Stimulated activated CD4-positive, alpha-beta T cell treated with anti-CD3 and anti-CD28 coated beads, Interleukin-1b, Interleukin-23, amount 100 ng/mL, for 1 hour (primary cell): ENCODE measurements at regions not wholly inside any gene's neighbourhood (a gene's known extent, or its start where the extent isn't known, plus 50 kb on each side); places are given as distances from the start of the nearest gene placed in this dataset.

Source experiments
- DNase-seq, 2 donors: peaks; one replicate each; pipeline ENCODE4 v3.0.0-alpha.2; 2020; ENCODE audit warnings: low read depth in 2 of 2

DNA sequence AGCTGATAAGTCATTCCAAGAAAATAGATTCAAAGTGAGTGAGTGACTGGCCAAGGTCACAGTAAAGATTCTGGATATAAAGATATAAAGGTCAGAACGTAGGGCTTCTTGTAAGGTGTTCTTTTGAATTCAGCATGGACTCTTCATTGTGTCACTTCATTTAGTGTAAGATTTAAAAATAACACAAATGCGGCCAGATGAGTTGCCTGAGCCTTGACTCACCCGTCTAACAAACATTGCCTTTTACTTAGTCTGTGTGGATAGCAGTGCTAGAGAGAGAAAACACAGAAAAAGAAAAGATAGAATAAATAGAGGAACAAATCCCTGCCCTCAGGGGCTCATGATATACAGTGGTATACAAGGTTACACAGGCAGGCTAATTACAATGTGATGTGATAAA is 223.4 kb downstream of the PLPP3 start:
- no peak for DNase-seq

DNA sequence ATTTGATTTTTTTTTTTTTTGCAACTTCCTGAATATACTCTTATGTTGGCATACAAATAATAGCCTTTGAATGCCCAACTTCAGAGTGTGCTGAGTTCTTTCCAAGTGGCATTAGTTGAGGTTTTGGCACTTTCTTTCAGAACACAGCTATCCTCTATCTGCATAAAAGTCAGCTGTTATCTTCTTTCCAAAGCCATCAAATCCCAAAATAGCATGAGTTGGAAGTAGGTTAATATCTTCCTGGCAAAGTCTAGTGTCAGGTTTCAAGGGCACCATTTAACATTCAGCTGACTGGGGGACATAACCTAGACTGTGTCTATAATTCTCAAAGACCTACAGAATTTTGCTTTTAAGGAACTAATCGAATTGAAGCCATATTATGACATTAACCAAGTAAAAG is 223.9 kb downstream of the PLPP3 start:
- DNase-seq: no peak

DNA sequence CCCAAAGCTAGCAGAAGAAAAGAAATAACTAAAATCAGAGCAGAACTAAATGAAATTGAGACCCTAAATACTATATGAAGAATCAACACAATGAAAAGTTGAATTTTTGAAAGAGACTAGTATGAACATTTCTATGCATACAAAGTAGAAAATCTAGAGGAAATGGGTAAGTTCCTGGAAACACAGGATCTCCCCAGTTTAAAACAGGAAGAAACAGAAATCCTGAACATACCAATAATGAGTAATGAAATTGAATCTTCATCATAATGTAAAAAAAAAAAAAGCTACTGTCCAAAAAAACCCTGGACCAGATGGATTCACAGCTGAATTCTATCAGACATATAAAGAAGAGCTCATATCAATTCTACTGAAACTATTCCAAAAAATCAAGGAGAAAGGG is 233.5 kb downstream of the PLPP3 start:
- no peak for DNase-seq

DNA sequence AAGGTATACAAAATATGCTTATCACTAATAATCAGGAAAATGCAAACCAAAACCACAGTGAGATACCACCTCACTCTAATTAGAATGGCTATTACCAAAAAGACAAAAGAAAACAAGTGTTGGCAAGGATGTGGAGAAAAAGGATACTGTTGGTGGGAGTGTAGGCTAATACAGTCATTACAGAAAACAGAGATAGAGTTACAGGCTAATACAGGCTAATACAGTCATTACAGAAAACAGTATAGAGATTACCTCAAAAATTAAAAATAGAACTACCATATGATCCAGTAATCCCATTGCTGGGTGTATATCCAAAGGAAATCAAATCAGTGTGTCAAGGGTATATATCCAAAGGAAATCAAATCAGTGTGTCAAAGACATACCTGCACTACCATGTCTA is 238.4 kb downstream of the PLPP3 start:
- DNase-seq: no peak

DNA sequence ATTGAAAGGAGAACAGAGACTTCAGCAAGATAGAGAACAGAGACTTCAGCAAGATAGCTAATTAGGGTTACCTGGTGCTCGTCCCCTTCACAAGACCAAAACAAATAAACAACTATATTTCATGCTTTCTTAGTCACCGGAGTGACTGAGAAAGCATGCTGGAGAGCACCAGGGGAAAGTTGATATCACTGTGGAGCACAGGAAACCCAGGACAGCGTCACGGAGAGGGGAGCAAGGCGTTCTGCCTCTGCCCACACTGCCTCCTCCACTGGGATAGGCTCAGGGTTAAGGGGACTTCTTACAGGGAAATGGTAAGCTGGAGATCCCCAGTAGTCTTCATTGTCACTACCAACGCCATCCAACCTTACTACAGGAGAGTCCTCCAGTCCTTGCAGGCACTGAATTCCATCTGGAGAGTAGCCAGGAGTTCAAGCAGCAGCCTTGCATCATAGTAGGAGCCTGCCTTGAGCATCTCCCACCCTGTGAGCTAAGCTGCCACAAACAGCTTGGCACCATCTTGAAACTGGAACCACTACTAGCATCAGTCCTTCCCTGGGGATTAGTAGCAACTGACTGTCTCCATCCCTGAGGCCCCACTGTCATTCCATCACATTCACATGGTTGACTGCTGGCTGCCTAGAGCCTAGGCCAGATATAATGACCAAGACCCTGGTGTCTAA is 239.4 kb downstream of the PLPP3 start:
- no peak for DNase-seq

DNA sequence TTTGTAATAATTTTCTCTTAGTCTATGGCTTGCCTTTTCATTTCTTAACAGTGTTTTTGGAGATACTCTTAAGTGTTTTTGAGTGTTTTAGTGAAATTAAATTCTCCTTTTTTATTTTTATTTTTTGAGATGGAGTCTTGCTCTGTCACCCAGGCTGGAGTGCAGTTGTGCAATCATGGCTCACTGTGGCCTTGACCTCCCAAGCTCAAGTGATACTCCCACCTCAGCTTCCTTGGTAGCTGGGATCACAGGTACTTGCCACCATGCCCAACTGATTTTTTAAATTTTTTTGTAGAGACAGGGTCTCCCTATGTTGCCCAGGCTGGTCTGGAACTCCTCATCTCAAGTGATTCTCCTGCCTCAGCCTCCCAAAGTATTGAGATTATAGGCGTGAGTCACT is 240.3 kb downstream of the PLPP3 start:
- DNase-seq: no peak

DNA sequence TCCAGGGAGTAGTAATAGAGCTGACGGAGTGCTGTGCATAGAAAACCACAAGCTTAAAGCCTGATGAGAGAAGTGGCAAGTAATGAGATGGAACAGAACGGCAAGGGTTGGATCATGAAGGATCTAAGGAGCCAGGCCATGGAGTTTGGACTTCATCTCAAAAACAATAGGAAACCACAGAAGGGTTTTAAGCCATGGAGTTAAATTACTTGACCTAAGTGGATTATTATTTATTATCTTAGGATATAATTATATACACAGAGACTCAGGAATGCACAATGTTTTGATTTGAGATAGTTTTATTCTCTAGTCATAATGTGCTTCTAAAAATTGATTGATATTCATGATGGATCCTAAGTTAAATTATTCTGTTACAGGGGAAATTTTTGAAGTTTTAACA is 242.4 kb downstream of the PLPP3 start:
- no peak for DNase-seq

DNA sequence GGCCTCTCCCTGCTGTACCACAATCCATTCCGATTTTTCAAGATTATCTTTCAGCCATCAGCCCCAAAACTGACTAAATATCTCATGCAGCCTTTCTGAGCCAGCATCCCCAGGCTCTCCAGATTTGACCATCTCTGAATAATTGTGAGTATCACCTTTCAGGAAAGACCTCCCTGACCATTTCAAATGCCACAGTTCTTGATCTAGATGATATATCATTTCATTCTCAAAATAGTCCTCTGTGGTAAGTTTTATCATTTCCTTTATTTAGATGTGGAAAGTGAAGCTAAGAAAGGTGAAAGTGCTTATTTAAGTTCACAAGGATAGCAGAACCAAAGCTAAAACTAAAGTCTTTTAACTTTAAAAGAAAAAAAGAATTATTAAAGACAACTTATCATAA is 244.0 kb downstream of the PLPP3 start:
- no peak for DNase-seq

DNA sequence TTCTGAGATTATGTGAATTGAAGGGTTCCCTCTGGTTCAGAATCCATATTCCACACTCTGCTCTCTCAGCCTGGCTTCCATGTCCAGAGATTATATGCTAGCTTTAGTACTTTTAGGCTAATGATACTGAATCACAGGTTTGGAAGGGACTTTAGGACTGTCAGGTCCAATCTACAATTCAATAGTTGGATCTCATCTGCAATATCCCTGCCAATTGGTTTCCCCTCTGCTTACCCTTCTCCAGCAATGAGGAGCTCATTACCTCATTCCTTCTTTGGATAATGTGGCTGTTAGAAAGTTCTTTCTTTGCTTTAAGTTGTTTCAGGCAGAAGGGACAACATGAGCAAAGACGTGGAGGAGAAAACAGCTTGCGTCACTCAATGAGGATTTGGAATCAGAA is 245.3 kb downstream of the PLPP3 start:
- no peak for DNase-seq

DNA sequence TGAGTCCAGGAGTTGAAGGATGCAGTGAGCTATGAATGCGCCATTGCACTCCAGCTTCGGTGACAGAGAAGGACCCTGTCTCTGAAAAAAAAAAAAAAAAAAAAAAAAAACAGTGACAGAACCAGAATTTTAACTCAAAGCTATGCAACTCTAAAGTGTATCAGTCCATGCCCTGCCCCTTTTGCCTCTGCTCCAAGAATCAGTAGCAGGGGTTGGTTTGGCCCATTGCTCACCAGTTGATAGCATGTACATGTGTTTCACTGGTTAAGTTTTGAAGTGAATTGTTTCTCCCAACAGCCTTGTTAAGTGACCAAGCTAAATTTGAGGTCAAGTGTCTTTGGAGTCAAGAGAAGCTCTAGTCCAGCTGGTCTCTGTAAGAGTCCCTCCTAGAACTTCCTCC is 245.9 kb downstream of the PLPP3 start:
- DNase-seq: no peak

DNA sequence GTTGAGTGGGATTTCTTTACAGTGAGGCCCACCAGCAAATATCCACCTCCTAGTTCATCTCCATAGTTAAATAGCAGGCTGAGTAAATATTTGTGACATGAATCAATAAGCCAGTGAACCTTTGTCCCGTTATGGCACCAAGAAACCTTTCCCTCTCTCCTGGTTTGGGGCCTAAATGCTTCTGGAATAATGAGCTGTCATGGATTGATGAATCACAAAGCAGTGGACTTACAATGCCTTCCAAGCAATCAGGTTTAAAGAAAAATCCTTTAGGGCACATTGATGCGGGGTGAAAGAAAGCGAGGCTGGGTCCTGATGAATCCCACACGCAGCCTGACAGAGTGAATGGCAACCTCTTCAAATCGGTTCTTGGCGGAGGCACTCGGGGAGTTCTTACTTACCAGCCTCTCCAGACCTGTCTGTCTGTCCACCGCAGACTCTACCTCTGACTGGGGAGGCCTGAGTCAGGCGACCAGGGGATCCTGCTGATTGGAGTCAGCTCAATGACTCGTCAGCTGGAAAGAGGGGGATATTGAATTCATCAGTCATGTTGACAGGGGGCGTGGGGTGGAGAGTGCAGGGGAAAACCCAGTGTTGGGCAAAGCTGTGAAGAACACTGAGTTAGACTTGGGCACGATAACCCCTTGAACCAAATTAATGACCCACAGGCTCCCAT is 247.3 kb downstream of the PLPP3 start:
- DNase-seq: no peak

DNA sequence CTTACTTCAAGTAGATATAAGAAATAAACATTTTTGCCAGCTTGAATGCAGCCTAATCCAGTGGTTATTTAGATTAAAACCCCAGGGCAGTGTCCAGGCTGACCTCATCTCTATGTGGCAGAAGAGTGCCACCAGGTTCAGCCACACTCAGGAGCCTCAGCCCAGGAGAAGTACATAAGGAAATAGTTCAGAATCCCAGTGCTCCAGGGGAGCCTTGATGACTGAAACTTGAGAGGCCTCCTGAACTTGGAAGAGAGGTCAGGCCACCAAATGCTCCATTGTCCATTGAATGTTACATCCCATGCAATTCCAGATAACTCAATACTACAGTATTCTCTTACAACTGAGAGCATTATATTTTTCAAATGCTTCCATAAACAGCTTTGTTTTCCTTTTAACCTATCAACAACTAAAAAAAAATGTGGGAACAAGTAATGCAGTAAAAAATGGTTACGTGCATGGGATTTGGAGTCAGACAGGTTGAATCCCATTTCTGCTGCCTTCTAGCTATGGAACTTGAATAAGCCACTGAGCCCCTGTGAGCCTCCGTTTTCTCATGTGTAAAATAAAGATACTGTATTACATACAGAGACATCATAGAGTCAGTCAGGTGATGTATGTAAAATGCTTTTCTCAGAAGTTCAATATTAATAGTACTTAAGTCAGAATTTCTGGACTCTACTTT is 248.0 kb downstream of the PLPP3 start:
- DNase-seq: no peak

DNA sequence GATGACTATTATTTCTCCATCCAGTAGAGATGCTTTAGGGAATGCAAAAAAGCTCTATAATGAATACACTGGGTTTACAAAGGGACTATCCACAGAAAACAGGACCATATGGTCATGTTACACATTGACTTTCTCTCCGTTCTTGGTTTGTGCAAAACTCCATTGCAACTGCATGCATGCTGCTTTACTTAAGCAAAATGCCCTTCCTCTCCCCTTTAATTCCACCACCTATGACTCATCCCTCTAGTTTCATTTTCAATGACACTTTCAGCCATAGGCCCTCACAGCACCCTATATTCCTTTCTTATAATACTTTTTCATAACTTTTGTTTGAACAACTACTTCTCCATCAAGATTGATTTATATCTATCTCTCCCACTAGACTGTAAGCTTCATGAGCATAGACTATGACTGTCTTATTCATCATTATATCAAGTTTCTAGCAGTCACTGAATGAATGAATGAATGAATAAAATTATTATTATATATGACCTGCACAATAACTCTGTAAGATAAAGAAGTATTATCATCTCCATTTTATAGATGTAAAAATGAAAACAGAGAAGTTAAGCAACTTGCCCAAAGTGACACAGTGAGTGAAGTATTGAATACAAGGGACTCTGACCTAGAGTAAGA is 248.9 kb downstream of the PLPP3 start:
- no peak for DNase-seq

DNA sequence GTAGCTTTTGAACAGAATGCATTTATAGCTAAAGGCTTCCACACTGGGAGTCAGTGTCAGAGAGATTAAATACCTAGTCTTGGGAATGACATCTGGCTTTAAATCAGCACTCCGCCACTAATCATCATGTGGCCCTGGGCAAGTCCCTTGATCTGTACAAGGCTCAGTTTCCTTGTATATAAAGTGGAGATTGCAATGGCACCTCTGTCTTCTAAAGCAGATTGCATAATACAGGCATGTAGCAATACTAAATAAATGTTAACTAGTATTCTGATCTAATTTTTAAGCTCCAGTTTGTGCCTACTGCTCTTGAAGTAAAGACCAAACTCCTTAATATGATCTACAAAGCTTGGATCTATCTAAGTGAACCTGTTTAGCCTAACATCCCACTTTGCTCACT is 249.4 kb downstream of the PLPP3 start:
- no peak for DNase-seq

DNA sequence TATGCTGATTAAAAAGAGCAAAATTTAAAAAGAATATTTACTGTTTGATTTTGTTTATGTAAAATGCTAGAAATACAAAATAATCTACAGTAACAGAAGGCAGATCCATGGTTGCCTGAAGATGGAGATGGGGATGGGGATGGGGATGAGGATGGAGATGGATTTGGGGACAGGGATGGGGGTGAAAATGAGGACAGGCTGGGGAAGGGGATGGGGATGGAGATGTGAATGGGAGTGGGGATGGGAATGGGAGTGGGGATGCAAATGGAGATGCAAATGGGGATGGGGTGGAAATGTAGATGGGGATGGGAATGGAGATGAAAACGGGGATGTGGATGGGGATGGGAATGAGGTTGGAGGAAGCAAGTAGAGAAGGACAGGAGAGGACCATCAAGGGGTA is 252.2 kb downstream of the PLPP3 start:
- DNase-seq: no peak

DNA sequence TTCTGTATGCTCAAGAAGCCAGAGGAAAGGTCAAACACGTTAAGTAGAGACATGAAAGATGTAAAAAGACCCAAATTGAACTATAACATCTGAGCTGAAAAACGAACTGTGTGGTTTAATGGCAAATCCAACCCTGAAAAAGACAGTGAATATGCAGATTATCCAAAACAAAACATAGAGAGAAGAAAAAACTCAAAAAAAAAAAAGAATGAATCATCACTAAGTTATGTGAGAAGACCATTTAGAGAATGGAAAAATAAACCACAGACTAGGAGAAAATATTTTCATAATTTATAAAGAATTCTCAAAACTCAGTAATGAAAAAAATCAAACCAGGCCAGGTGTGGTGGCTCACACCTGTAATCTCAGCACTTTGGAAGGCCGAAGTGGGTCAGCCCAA is 253.3 kb downstream of the PLPP3 start:
- no peak for DNase-seq

DNA sequence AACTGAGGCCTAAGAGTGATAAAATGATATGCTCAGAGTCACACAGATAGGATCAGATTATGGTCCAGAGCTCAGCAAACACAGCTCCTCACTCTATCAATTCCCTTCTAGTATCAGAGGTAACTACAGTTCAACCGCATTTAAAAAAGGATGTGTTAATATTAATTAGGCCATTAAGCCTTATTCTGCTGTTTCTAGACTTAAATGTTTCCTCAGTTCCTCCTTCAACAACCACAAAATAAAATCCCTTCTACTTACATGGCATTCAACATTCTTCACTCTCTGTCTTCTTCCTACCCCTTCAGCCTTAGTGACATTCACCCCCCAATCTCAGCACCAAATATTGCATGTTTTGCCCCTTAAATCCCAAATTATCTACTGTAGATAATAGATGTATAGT is 254.9 kb downstream of the PLPP3 start:
- no peak for DNase-seq

DNA sequence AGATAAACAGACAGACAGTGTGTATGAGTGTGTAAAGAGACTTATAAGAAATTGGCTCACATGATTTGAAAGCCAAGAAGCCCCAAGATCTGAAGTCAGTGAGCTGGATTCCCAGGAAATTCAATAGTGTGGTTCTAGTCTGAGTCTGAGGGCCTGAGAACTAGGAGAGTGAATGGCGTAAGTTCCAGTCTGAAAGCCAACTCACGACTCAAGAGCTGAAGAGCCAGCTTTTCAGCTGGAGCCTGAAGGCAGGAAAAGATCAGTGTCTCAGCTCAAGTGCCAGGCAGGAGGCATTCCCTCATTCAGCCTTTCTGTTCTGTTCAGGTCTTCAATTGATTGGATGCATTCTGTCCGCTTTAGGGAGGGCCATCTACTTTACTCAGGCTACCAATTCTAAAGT is 257.2 kb downstream of the PLPP3 start:
- no peak for DNase-seq

DNA sequence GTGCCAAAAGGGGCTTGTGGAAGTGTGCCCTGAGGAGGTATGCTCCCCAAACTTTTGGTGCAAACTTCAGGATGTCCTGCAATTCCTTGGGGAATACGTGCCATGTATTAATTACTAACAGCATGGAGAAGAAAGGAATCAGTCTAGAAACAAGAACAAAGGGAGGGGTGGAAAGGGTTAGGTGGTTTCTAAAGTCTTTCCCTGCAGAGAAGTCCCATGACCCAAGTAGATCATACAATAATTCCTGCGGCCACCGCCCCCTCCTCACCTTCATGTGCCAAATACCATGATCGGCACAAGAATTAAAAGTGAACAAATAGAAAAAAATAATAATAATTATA is 258.2 kb downstream of the PLPP3 start:
- DNase-seq: no peak

DNA sequence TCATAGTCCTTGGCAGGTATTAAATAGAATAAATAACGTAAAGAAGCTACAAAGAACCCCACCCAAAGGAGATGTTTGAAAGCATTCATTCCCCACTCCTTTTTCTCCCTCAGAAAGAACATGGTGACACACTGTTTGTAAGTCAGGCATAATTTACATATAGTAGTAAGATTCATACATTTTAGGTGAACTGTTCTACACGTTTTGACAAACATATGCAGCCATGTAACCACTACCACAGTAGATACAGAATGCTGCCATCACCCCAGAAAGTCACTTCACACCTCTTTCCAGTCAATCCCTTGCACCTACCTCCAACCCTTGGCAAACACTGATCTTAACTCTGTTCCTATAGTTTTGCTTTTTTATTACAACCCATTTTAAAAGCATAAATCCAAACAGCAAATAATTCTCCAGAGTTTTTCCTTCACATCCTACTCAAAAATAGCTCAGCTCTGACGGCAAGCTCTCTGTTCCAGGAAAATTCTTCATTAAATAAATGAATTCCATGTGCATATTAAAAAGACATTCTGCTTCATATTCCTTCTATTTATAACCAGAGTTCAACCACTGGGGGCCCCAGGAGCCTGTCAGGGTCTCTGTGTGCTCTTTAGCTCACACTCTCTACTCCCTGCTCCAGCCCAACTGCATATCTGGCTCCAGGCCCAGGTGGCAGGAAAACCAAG is 258.8 kb downstream of the PLPP3 start:
- DNase-seq: no peak

DNA sequence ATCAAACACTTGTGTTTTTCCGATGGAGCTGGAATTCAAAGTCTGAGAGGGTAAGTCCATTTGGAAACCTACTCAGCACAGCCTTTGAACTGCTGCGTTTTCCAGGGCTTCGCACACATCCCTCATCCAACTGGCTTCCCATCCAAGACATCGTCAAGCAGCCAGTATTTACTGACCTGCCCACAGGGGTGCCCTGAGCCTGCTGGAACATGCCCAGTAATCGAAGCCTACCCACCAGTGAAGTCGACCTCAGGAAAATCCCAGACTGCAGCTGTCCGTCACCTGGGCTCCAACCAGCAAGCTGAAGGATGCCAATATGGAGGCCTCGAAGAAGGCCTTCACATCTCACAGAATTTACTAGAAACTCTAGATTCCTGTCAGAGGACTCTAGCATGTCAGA is 261.6 kb downstream of the PLPP3 start:
- DNase-seq: no peak

DNA sequence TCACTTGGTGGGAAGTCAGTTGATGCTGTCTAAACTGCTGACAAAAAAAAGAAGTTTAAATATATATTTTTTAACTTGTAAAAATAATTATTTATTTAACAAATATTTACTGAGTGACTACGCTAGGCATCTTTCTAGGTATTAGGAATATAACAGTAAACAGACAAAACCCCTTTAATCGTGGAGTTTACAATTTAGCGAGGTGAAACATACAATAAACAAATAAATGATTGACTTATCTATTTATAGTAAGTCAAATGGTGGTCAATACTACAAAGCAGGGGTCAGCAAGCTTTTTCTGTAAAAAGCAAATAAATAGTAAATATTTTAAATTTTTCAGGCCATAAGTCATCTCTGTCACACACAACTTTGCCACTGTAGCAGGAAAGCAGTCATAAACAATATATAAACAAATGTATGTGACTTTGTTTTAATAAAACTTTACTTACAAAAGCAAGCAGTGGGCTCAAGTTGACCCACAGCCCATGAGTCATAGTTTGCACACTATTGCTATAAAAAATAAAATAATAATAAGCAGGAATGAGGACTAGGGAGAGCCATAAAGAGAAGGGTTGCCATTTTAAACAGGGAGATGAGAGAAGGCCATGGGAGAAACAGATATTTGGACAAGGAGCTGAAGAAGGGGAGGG is 263.9 kb downstream of the PLPP3 start:
- no peak for DNase-seq
